GM12872 (cell line): ENCODE measurements at regions not wholly inside any gene's neighbourhood (a gene's known extent, or its start where the extent isn't known, plus 50 kb on each side); places are given as distances from the start of the nearest gene placed in this dataset.

Experiments used
- CTCF ChIP-seq: IDR thresholded peaks from 3 replicates; pipeline ENCODE4 v1.5.1; 2011; ENCODE audit warnings: low read depth, mild to moderate bottlenecking, low read length, moderate library complexity; ENCODE audit not compliant: insufficient read depth

GRCh38 chr10:78179886-78180705 lies 146.4 kb downstream of the RPS24 start:
- TF ChIP-seq CTCF, result no peak

- TF ChIP-seq CTCF, result no peak
Measured at GRCh38 chr10:78181381-78182055, 147.9 kb downstream of the RPS24 start.

GRCh38 chr10:78182841-78183240 lies 149.2 kb downstream of the RPS24 start:
- no peak for TF ChIP-seq CTCF

- no peak for TF ChIP-seq CTCF
Measured at GRCh38 chr10:78184851-78185692, 151.4 kb downstream of the RPS24 start.

- TF ChIP-seq CTCF, result no peak
Measured at GRCh38 chr10:78185693-78186055, 152.0 kb downstream of the RPS24 start.

- no peak for TF ChIP-seq CTCF
Measured at GRCh38 chr10:78186572-78186971, 152.9 kb downstream of the RPS24 start.

- TF ChIP-seq CTCF, result no peak
Measured at GRCh38 chr10:78187371-78187770, 153.7 kb downstream of the RPS24 start.
